Bronchial epithelial cell (primary cell): ENCODE measurements at regions not wholly inside any gene's neighbourhood (a gene's known extent, or its start where the extent isn't known, plus 50 kb on each side); places are given as distances from the start of the nearest gene placed in this dataset.

Source experiments
- DNase-seq: peaks from one replicate; pipeline ENCODE4 v3.0.0-alpha.2; 2010; ENCODE audit warnings: low read depth
- FAIRE-seq: peaks from 2 replicates; lab custom pipeline; 2011; peaks lifted over from hg19 to GRCh38; lab: Jason Lieb, UNC
- H3K27me3 ChIP-seq: 2 replicates; pipeline ENCODE4 v1.5.1; 2011; ENCODE audit warnings: low read length; ENCODE audit not compliant: control insufficient read depth, insufficient read depth
- H3K36me3 ChIP-seq: 2 replicates; pipeline ENCODE4 v1.5.1; 2011; ENCODE audit warnings: low read length; ENCODE audit not compliant: control insufficient read depth, insufficient read depth
- H3K4me3 ChIP-seq: 2 replicates; pipeline ENCODE4 v1.5.1; 2011; ENCODE audit warnings: mild to moderate bottlenecking, low read depth, low read length, control low read depth
- TF ChIP-seq, protein P1 (sequence below): IDR thresholded peaks from 2 replicates; pipeline ENCODE4 v1.5.1; 2011; ENCODE audit warnings: mild to moderate bottlenecking, moderate library complexity, low read length, control low read depth, inconsistent platforms; ENCODE audit not compliant: insufficient read depth, severe bottlenecking

DNA sequence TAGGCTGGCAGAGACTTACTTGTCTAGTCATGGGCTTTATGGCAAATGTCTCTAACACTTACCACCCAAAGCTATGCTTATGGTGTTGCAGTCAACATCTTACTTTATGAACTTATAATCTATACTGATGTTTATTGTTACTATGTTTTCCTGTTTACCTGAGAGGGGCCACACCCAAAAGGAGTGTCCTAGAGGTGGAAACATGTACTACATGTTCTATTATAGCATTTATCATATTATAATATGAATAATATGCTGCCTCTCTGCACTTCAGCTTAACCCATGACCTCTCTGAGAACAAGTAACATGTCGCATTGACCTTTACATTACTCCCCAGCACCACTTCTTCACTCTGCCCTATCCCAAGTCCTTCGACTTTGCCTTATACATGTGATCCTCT, 501.8 kb downstream of the ETNK1 start:
- FAIRE-seq (no peak), DNase-seq (no peak)
- H3K36me3 ChIP-seq = no peaks in the 10 kb centered on the region
- H3K27me3 ChIP-seq = no peaks in the 10 kb centered on the region
- TF ChIP-seq, protein P1, sequence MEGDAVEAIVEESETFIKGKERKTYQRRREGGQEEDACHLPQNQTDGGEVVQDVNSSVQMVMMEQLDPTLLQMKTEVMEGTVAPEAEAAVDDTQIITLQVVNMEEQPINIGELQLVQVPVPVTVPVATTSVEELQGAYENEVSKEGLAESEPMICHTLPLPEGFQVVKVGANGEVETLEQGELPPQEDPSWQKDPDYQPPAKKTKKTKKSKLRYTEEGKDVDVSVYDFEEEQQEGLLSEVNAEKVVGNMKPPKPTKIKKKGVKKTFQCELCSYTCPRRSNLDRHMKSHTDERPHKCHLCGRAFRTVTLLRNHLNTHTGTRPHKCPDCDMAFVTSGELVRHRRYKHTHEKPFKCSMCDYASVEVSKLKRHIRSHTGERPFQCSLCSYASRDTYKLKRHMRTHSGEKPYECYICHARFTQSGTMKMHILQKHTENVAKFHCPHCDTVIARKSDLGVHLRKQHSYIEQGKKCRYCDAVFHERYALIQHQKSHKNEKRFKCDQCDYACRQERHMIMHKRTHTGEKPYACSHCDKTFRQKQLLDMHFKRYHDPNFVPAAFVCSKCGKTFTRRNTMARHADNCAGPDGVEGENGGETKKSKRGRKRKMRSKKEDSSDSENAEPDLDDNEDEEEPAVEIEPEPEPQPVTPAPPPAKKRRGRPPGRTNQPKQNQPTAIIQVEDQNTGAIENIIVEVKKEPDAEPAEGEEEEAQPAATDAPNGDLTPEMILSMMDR = no peak
- H3K4me3 ChIP-seq = no peak overlapping the region

DNA sequence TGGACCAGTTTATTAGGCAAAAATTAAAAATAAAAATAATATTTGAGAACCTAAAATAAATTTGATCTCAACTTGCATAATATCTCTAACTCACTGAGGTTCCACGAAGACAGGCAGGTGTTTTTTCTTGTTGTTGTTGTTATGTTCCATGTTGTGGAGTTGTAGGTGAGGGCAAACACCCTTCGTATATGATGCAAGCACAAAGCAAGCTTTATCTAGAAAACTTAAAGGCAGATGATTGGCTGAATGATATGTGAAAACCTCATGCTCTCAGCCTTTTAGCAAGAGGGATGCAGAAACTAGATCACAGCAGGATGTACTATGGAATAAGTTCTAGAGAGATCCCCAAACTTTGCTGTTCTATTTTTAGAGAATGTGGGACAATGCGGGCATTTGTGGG, 502.7 kb downstream of the ETNK1 start:
- FAIRE-seq = no peak
- TF ChIP-seq, protein P1 = no peak
- DNase-seq = no peak
- H3K27me3 ChIP-seq = no peaks in the 10 kb centered on the region
- H3K4me3 ChIP-seq = no peak overlapping the region
- H3K36me3 ChIP-seq = no peaks in the 10 kb centered on the region

DNA sequence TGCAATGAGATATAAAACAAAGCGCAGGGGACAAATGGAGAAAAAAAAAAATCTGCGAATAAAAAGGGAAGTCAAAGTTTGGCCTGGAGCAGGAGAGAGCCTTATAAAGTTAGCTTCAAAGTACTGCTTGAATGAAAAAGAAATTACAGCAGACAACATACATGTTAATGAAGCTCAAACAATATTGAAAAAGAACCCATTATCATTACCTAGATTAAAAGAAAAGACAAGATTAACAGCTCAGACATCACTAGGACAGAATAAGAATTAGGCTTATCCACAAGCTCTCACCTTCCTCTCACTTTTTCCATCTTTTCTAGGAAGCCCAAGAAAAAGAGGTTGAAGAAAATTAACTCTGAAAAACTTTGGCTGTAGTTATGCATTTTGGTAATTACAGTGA, 503.5 kb downstream of the ETNK1 start:
- TF ChIP-seq, protein P1 = no peak
- no peak overlapping the region for H3K4me3 ChIP-seq
- H3K27me3 ChIP-seq = no peaks in the 10 kb centered on the region
- no peak for DNase-seq
- FAIRE-seq = no peak
- no peaks in the 10 kb centered on the region for H3K36me3 ChIP-seq

DNA sequence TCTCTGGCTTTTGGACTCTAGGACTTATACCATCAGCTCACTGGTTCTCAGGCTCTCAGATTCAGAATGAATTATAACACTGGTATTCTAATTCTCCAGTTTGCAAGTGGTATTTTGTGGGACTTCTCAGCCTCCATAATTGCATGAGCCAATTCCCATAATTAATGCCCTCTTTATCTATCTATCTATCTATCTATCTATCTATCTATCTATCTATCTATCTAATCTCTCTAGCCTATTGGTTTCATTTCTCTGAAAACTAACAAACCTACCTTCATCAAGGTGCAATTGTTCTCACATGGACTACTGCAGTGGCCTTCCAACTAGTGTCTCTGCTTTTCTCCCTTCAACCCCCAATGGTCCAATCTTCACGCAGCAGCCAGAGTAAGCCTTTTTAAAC, 507.4 kb downstream of the ETNK1 start:
- TF ChIP-seq, protein P1 = no peak
- Histone ChIP-seq H3K27me3 (no peaks in the 10 kb centered on the region), H3K4me3 (no peak overlapping the region), H3K36me3 (no peaks in the 10 kb centered on the region)
- DNase-seq (no peak), FAIRE-seq (no peak)

DNA sequence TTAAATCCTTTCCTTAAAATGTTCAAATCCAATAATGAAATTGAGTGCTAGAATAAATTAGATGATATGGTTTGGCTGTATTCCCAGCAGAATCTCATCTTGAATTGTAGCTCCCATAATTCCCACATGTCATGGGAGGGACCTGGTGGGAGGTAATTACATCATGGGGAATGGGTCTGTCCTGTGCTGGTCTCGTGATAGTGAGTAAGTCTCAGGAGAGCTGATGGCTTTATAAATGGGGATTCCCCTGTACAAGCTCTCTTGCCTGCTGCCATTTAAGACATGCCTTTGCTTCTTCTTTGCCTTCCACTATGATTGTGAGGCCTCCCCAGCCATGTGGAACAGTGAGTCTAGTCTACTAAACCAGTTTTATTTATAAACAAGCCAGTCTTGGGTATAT, 508.5 kb downstream of the ETNK1 start:
- FAIRE-seq (no peak), DNase-seq (peak; percentile 4)
- TF ChIP-seq, protein P1 = no peak
- H3K27me3 ChIP-seq = no peaks in the 10 kb centered on the region
- no peaks in the 10 kb centered on the region for H3K36me3 ChIP-seq
- H3K4me3 ChIP-seq = no peak overlapping the region

DNA sequence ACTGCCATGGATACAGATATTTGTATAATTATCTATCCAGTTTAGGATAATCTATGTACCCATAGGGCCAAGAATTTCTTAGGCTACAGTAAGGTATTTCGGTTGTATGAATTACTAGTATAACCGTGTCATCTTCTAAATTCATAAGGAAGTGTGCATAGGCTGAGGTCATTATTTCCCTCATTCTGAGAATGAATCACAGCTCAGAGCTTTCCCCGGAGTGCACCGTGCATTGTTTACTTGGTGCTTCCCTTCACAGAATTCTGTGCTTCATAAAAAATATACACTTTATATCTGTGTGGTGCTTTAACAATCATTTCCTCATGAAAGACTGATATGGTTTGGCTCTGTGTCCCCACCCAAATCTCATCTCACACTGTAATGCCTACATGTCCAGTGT, 514.1 kb downstream of the ETNK1 start:
- Histone ChIP-seq H3K27me3 (no peaks in the 10 kb centered on the region), H3K4me3 (no peak overlapping the region), H3K36me3 (no peaks in the 10 kb centered on the region)
- peak; percentile 72 for DNase-seq
- FAIRE-seq = no peak
- TF ChIP-seq, protein P1 = no peak
